GM10266 (cell line): ENCODE measurements at regions not wholly inside any gene's neighbourhood (a gene's known extent, or its start where the extent isn't known, plus 50 kb on each side); places are given as distances from the start of the nearest gene placed in this dataset.
"Not testable (repeated sequence)": the region's sequence is repeated elsewhere in the genome, so short reads cannot be mapped to it uniquely, and the experiment has no call there.

Experiments used
- DNase-seq: peaks from one replicate; pipeline ENCODE4 v3.0.0; 2012; ENCODE audit errors: extremely low spot score
- TF ChIP-seq, protein P1 (sequence below): IDR thresholded peaks from 2 replicates; pipeline ENCODE4 v1.5.1; 2012; ENCODE audit warnings: mild to moderate bottlenecking, low read depth; ENCODE audit not compliant: control insufficient read depth, insufficient read depth; ENCODE audit errors: missing control alignments

DNA sequence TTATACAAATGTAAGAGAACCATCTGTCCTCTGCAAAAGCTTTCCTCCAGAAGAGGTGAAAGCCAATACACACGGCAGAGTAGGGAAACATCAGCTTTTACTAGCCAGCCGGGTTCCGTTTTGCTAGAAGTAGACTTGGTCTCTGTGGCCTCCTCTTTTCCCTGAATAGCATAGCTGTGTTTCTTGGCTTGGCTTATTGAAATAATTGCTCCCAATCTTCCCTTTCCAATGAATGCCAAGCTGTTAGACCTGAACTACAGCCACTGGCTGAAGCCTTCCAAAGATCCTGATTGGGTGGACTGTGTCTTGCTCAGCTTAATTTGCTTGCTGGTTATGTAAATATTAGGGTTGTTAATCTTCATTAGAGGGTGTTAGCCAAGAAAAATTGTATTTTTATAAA is 157.8 kb upstream of the ROPN1 start:
- DNase-seq: no peak
- TF ChIP-seq, protein P1, sequence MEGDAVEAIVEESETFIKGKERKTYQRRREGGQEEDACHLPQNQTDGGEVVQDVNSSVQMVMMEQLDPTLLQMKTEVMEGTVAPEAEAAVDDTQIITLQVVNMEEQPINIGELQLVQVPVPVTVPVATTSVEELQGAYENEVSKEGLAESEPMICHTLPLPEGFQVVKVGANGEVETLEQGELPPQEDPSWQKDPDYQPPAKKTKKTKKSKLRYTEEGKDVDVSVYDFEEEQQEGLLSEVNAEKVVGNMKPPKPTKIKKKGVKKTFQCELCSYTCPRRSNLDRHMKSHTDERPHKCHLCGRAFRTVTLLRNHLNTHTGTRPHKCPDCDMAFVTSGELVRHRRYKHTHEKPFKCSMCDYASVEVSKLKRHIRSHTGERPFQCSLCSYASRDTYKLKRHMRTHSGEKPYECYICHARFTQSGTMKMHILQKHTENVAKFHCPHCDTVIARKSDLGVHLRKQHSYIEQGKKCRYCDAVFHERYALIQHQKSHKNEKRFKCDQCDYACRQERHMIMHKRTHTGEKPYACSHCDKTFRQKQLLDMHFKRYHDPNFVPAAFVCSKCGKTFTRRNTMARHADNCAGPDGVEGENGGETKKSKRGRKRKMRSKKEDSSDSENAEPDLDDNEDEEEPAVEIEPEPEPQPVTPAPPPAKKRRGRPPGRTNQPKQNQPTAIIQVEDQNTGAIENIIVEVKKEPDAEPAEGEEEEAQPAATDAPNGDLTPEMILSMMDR: no peak

DNA sequence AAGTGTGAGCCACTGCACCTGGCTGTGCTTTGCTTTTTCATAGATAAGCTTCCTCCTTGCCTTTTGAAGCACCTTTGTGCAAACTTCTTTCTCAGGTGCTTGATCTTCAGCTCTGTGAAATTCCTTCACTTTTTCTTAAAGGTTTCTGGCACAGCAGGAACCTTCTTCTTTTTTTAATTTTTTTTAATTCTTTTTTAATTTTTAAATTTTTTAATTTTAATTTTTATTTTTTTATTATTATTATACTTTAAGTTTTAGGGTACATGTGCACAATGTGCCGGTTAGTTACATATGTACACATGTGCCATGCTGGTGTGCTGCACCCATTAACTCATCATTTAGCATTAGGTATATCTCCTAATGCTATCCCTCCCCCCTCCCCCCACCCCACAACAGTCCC is 161.0 kb upstream of the ROPN1 start:
- not testable (repeated sequence) for DNase-seq

DNA sequence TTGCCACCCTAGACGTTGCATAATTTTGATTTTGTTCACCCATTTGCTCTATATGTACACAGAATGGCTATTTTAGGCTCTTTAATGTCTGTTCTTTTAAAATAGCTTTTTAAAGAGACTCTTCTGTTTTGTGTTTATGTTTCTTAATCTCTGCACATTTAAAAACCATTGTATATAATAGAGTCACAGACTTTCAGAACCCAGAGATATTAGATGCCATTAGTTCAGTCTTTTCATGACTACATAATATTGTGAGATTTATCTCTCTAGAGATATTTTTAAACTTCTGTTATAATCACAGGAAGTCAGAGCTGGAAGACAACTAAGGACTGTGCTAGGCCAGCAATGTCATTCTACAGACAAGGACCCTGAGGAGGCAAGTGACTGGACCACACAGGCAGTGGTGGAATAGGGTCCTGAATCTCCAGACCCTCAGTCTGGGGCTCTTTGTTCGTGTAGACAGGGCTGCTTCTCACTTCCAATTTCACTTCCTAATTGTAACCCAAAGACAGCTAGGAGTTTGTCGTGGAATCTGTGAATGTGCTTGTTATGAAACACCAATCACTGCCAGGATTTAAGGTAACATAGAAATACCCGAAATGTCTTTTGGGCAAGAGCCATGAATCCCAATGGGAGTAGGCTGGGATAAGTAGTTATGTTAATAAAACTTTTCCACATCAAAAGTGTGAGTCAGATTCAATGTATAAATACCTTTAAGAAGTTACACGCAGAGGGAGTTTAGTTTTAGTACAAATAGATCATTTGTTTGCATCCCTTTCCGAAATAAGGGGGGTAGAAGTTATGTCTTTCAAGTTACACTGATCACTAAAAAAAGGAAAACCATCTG is 165.2 kb upstream of the ROPN1 start:
- TF ChIP-seq, protein P1: no peak
- DNase-seq: no peak

DNA sequence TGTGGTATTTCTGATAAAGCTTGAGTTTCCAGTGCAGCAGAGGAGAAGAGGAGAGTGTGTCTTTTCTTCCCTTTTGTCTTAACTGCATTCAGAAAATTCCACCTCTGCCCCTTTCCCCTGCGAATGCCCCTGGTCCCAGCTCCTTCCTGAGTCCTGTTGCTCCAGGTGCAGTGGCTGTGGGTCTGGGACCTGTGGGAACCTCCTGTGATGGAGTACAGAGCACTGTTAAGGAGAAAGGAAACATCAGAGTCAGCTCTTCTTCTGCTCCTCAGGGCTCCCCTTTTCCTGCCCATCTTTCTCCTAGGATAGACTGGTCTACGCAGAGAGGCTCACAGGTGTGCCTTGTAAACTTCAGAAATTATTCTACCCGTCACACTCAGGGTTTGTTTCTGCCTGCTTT is 165.8 kb upstream of the ROPN1 start:
- TF ChIP-seq, protein P1: no peak
- no peak for DNase-seq

DNA sequence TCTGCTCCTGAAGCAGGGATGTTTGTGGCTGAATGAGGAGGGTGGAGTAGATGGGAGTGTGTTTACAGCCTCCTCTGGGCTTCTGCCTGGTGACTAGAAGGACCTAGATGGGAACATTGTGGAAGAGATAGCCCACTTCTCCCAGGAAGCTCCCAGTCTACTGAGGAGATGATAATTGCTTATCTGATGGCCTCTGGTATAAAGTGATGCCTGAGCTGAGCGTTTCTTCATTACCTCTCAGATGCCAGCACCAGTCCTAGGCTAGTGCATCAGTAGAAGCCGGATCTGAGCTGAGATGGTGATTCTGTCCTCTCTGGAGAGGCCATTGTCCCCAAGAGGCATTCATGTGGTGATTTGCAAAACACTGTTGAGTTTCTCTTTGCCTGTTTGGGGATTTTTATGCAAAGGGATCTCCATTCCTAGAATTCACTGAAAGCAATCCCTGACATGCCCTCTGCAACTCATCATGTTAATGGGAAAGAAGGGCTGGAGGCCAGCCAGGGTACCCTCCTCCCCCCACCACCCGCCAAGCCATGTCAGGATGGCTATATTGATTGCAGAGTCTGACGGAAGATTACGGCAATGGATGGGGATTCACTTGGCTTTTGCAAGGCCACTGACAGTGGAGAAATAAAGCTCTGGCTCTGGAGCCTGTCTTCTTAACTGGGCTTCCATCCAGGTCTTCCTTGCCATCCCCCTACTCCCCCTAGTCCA is 166.4 kb upstream of the ROPN1 start:
- DNase-seq: no peak
- TF ChIP-seq, protein P1: no peak

DNA sequence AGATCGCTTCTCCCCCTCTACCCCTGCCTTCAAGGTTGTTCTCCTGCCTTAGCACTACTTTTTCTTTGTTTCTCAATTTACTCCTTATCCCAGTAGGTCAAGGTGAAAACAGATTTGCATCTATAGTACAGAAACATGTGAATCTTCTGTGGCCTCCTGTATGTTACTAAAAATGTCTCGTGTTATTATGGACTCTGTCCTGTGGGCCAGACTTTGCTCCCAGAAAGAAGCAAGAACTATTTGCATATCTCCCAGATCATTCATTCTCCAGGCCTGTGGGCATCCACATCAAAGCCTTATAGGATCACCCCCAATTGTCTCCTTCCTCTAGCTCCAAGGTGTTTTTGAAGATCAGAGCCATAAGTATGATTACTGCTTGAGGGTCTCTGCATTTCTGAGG is 169.5 kb upstream of the ROPN1 start:
- TF ChIP-seq, protein P1: no peak

DNA sequence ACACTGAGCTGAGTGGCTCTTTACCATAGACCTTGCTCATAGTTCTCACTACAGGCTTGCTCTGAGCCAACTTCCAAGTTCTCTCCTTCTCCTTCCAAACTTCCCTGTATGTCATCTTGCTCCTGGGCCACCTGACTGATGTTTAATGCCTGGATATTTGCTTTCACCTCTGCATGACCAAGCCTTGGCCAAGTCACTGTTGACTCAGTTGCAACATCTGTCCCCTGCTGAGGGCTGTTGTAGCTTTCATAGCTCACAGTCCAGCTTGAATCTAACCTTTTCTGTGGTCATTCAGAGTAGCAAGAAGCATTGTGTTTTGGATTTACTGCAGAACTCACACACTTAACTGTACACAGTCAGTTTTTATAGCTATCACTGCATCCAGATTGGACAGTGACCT is 171.8 kb upstream of the ROPN1 start:
- DNase-seq: no peak
- TF ChIP-seq, protein P1: no peak

More for the DNA sequence above, 169.5 kb upstream of the ROPN1 start:
- no peak for DNase-seq
